ENCODE measurements at regions not wholly inside any gene's neighbourhood (a gene's known extent, or its start where the extent isn't known, plus 50 kb on each side); places are given as distances from the start of the nearest gene placed in this dataset.

GRCh38 chr10:30751678-30752331, 122.3 kb upstream of the LYZL2 start:
- H2AFZ ChIP-seq (ENCODE audit: low read length), result peak overlapping the region; percentile 15
- H3K4me1 ChIP-seq (ENCODE audit: control insufficient read depth, extremely low read depth, insufficient read depth, low read length), result peaks cover 5% of the 10 kb centered on the region
- H3K4me3 ChIP-seq (replicated peaks in 1 of 4; ENCODE audit: control extremely low read depth in 1 of 4, insufficient read depth in 1 of 4, low read depth in 3 of 4, low read length in 4 of 4), result no peak overlapping the region
- H3K36me3 ChIP-seq (ENCODE audit: control insufficient read depth, insufficient read depth, low read length), result no peaks in the 10 kb centered on the region
- DNase-seq (ENCODE audit: low read depth in 2 of 2), result peak; percentile 52 to 75
- H3K27ac ChIP-seq (ENCODE audit: insufficient read depth, low read length), result peak overlapping the region; percentile 58
- H3K9me3 ChIP-seq (ENCODE audit: control insufficient read depth, insufficient read depth, low read depth, low read length), result no peaks in the 10 kb centered on the region
- H4K20me1 ChIP-seq (ENCODE audit: control insufficient read depth, extremely low read depth, insufficient read depth, low read length), result no peaks in the 10 kb centered on the region
- no peaks in the 10 kb centered on the region for H3K79me2 ChIP-seq (ENCODE audit: control insufficient read depth, insufficient read depth, low read length)
- no peak overlapping the region for H3K9ac ChIP-seq (ENCODE audit: insufficient read depth, low read length)
- no peaks in the 10 kb centered on the region for H3K27me3 ChIP-seq (ENCODE audit: control insufficient read depth, insufficient read depth, low read length)
- TF ChIP-seq CTCF (conservative IDR thresholded peaks at IDR 0.05 in 1 of 2, IDR thresholded peaks at IDR 0.05 in 1 of 2; ENCODE audit: low read depth in 1 of 2, low read length in 2 of 2) (peak; percentile 94 to 95), EZH2 (IDR thresholded peaks at IDR 0.05; ENCODE audit: low read length, missing control alignments) (no peak)
- peak overlapping the region; percentile 23 for H3K4me2 ChIP-seq (ENCODE audit: extremely low read depth, insufficient read depth, low read length)

- no peak for TF ChIP-seq CTCF (conservative IDR thresholded peaks at IDR 0.05 in 1 of 2, IDR thresholded peaks at IDR 0.05 in 1 of 2; ENCODE audit: low read depth in 1 of 2, low read length in 2 of 2)
- no peak for TF ChIP-seq EZH2 (IDR thresholded peaks at IDR 0.05; ENCODE audit: low read length, missing control alignments)
- Histone ChIP-seq H3K4me1 (ENCODE audit: control insufficient read depth, extremely low read depth, insufficient read depth, low read length) (peaks cover 5% of the 10 kb centered on the region), H3K36me3 (ENCODE audit: control insufficient read depth, insufficient read depth, low read length) (no peaks in the 10 kb centered on the region), H3K27ac (ENCODE audit: insufficient read depth, low read length) (no peak overlapping the region), H3K4me2 (ENCODE audit: extremely low read depth, insufficient read depth, low read length) (no peak overlapping the region), H2AFZ (ENCODE audit: low read length) (no peak overlapping the region), H3K79me2 (ENCODE audit: control insufficient read depth, insufficient read depth, low read length) (no peaks in the 10 kb centered on the region), H4K20me1 (ENCODE audit: control insufficient read depth, extremely low read depth, insufficient read depth, low read length) (no peaks in the 10 kb centered on the region), H3K9ac (ENCODE audit: insufficient read depth, low read length) (no peak overlapping the region), H3K27me3 (ENCODE audit: control insufficient read depth, insufficient read depth, low read length) (no peaks in the 10 kb centered on the region), H3K9me3 (ENCODE audit: control insufficient read depth, insufficient read depth, low read depth, low read length) (no peaks in the 10 kb centered on the region), H3K4me3 (replicated peaks in 1 of 4; ENCODE audit: control extremely low read depth in 1 of 4, insufficient read depth in 1 of 4, low read depth in 3 of 4, low read length in 4 of 4) (no peak overlapping the region)
- no peak for DNase-seq (ENCODE audit: low read depth in 2 of 2)
Observed at GRCh38 chr10:30750971-30751677, 121.6 kb upstream of the LYZL2 start.

- Histone ChIP-seq H3K79me2 (ENCODE audit: control insufficient read depth, insufficient read depth, low read length) (no peaks in the 10 kb centered on the region), H2AFZ (ENCODE audit: low read length) (no peak overlapping the region), H3K27me3 (ENCODE audit: control insufficient read depth, insufficient read depth, low read length) (no peaks in the 10 kb centered on the region), H3K27ac (ENCODE audit: insufficient read depth, low read length) (no peak overlapping the region), H3K36me3 (ENCODE audit: control insufficient read depth, insufficient read depth, low read length) (no peaks in the 10 kb centered on the region), H3K4me2 (ENCODE audit: extremely low read depth, insufficient read depth, low read length) (no peak overlapping the region), H3K9ac (ENCODE audit: insufficient read depth, low read length) (no peak overlapping the region), H4K20me1 (ENCODE audit: control insufficient read depth, extremely low read depth, insufficient read depth, low read length) (no peaks in the 10 kb centered on the region), H3K4me3 (replicated peaks in 1 of 4; ENCODE audit: control extremely low read depth in 1 of 4, insufficient read depth in 1 of 4, low read depth in 3 of 4, low read length in 4 of 4) (no peak overlapping the region), H3K9me3 (ENCODE audit: control insufficient read depth, insufficient read depth, low read depth, low read length) (no peaks in the 10 kb centered on the region), H3K4me1 (ENCODE audit: control insufficient read depth, extremely low read depth, insufficient read depth, low read length) (peaks cover 5% of the 10 kb centered on the region)
- DNase-seq (ENCODE audit: low read depth in 2 of 2), result no peak
- TF ChIP-seq CTCF (conservative IDR thresholded peaks at IDR 0.05 in 1 of 2, IDR thresholded peaks at IDR 0.05 in 1 of 2; ENCODE audit: low read depth in 1 of 2, low read length in 2 of 2), result no peak
- TF ChIP-seq EZH2 (IDR thresholded peaks at IDR 0.05; ENCODE audit: low read length, missing control alignments), result no peak
Observed at GRCh38 chr10:30749385-30749784, 119.8 kb upstream of the LYZL2 start.
